B cell (primary cell): ENCODE measurements at regions not wholly inside any gene's neighbourhood (a gene's known extent, or its start where the extent isn't known, plus 50 kb on each side); places are given as distances from the start of the nearest gene placed in this dataset.
A peak's percentile ranks its signal among the peaks of the same experiment; 100 is the strongest.

Experiments used
- ATAC-seq: fragments of 200-7000 bp; cut with Tn5 transposase; one replicate; pipeline ENCODE4 v1.10.0; 2021; ENCODE audit warnings: low read depth, mild to moderate bottlenecking, moderate number of reproducible peaks, moderate library complexity
- CTCF ChIA-PET: fragments of 350-600 bp; sonication (Branson Sonifier 250); formaldehyde crosslinking; loops from one replicate; lab custom pipeline; 2021; ENCODE audit warnings: antibody characterized with exemption, inconsistent platforms; lab: Charles Lee
- POLR2A ChIA-PET: fragments of 350-600 bp; sonication (Branson Sonifier 250); formaldehyde crosslinking; loops from one replicate; lab custom pipeline; 2021; ENCODE audit warnings: antibody characterized with exemption; lab: Charles Lee
- DNase-seq: peaks from one replicate; pipeline ENCODE4 v3.0.0; 2013
- H2AFZ ChIP-seq: 2 replicates; pipeline ENCODE4 v1.6.1; 2012; ENCODE audit warnings: mild to moderate bottlenecking, low read depth, low read length; ENCODE audit not compliant: insufficient read depth, poor library complexity, severe bottlenecking
- H3K27ac ChIP-seq, 2 donors: 1 replicate in 1 of 2; 2 replicates in 1 of 2; pipeline ENCODE4 v1.5.1; 2012 to 2013; ENCODE audit warnings: low read length in 2 of 2, mild to moderate bottlenecking in 2 of 2, moderate library complexity in 1 of 2
- H3K27me3 ChIP-seq, 4 experiments: fragments of 200-600 bp in 1 of 4; sonication (generic) in 1 of 4; replicated peaks in 1 of 4; 1 replicate in 2 of 4; 2 replicates in 2 of 4; pipeline versions ENCODE4 v1.6.1 to v1.7.0; 2013 to 2016; ENCODE audit warnings: low read length in 3 of 4, mild to moderate bottlenecking in 2 of 4, mixed read lengths in 1 of 4, moderate library complexity in 1 of 4; ENCODE audit not compliant: insufficient read depth in 4 of 4, control insufficient read depth in 3 of 4; ENCODE audit errors: control extremely low read depth in 1 of 4
- H3K36me3 ChIP-seq, 2 experiments: replicated peaks in 1 of 2; 1 replicate in 1 of 2; 2 replicates in 1 of 2; pipeline versions ENCODE4 v1.6.1 to v1.7.1; 2013; ENCODE audit warnings: low read length in 1 of 2; ENCODE audit not compliant: insufficient read depth in 2 of 2, control insufficient read depth in 1 of 2; ENCODE audit errors: control extremely low read depth in 1 of 2, extremely low read depth in 1 of 2
- H3K4me1 ChIP-seq, 2 donors: fragments of 200-600 bp in 1 of 2; sonication (generic) in 1 of 2; 1 replicate in 1 of 2; 2 replicates in 1 of 2; pipeline versions ENCODE4 v1.5.1 to v1.6.1; 2013 to 2017; ENCODE audit warnings: low read length in 2 of 2; ENCODE audit not compliant: control insufficient read depth in 2 of 2, insufficient read depth in 2 of 2
- H3K4me2 ChIP-seq: replicated peaks from 2 replicates; pipeline ENCODE3; 2012; ENCODE audit warnings: mild to moderate bottlenecking, low read depth, low read length; ENCODE audit not compliant: poor library complexity, severe bottlenecking
- H3K4me3 ChIP-seq, 5 experiments: fragments of 200-600 bp in 1 of 5; sonication (generic) in 1 of 5; 1 replicate in 3 of 5; 2 replicates in 2 of 5; pipeline versions ENCODE4 v1.5.1 to v1.7.0; 2011 to 2016; ENCODE audit warnings: low read length in 4 of 5, mild to moderate bottlenecking in 4 of 5, low read depth in 2 of 5, control low read depth in 1 of 5, moderate library complexity in 1 of 5; ENCODE audit not compliant: insufficient read depth in 1 of 5; ENCODE audit errors: control extremely low read depth in 1 of 5, extremely low read depth in 1 of 5
- H3K79me2 ChIP-seq: fragments of 200-600 bp; sonication (generic); one replicate; pipeline ENCODE4 v1.6.0; 2016; ENCODE audit warnings: low read length; ENCODE audit not compliant: control insufficient read depth, insufficient read depth
- H3K9ac ChIP-seq: fragments of 200-600 bp; sonication (generic); 2 replicates; pipeline ENCODE4 v1.6.1; 2017; ENCODE audit warnings: mild to moderate bottlenecking, low read length, moderate library complexity
- H3K9me3 ChIP-seq, 3 donors: one replicate each; pipeline versions ENCODE4 v1.6.1 to v1.7.1; 2013; ENCODE audit warnings: low read length in 2 of 3; ENCODE audit not compliant: control insufficient read depth in 2 of 3, insufficient read depth in 1 of 3; ENCODE audit errors: control extremely low read depth in 1 of 3
- H4K20me1 ChIP-seq: 2 replicates; pipeline ENCODE4 v1.6.0; 2012; ENCODE audit warnings: mild to moderate bottlenecking, low read length; ENCODE audit not compliant: insufficient read depth, control insufficient read depth, poor library complexity, severe bottlenecking
- H3K27ac Mint-ChIP-seq: one replicate; pipeline ENCODE4 v1.8.0; 2021; ENCODE audit warnings: mixed read lengths
- H3K27me3 Mint-ChIP-seq: one replicate; pipeline ENCODE4 v1.8.0; 2021; ENCODE audit warnings: mixed read lengths
- H3K4me1 Mint-ChIP-seq: one replicate; pipeline ENCODE4 v1.8.0; 2021; ENCODE audit warnings: mixed read lengths
- H3K4me3 Mint-ChIP-seq: one replicate; pipeline ENCODE4 v1.8.0; 2021; ENCODE audit warnings: mixed read lengths
- H3K9me3 Mint-ChIP-seq: one replicate; pipeline ENCODE4 v1.8.0; 2022; ENCODE audit warnings: mixed read lengths; ENCODE audit not compliant: insufficient read depth
- EZH2 ChIP-seq: IDR thresholded peaks from 2 replicates; pipeline ENCODE4 v1.6.1; 2012; ENCODE audit warnings: borderline replicate concordance, low read depth, mild to moderate bottlenecking, moderate library complexity, low read length; ENCODE audit not compliant: insufficient read depth, poor library complexity, severe bottlenecking
- WGBS: methylation state at CpG from one replicate; pipeline ENCODE4 v1.1.5; 2013; ENCODE audit warnings: missing lambda C conversion rate; ENCODE audit not compliant: insufficient coverage; 5-methylcytosine and 5-hydroxymethylcytosine counted together
- intact Hi-C: fragments of 100-400 bp; cut with micrococcal nuclease; formaldehyde crosslinking; loops from one replicate; pipeline ENCODE4 v1.10.0; 2022
- TF ChIP-seq, protein P1 (sequence below): fragments of 200-600 bp; IDR thresholded peaks from one replicate; pipeline ENCODE4 v1.8.0; 2022; ENCODE audit warnings: antibody characterized with exemption, mild to moderate bottlenecking

GRCh38 chr13:80040196-80040980, 300.5 kb downstream of the SPRY2 start:
- H3K9me3 ChIP-seq = no peaks in the 10 kb centered on the region
- H3K27ac Mint-ChIP-seq = no peak overlapping the region
- intact Hi-C loops = loop anchor here (10.0 kb wide), 1 partner anchor 226 kb away; no protein-coding TSS in a partner anchor
- no peak overlapping the region for H3K9ac ChIP-seq
- no peaks in the 10 kb centered on the region for H3K27me3 Mint-ChIP-seq
- H3K4me1 ChIP-seq = peaks cover 28 to 31% of the 10 kb centered on the region in 2 donors
- no peak overlapping the region for H3K27ac ChIP-seq
- no CpG with 5 or more reads among the region's 4 CpGs for WGBS
- TF ChIP-seq, protein P1, sequence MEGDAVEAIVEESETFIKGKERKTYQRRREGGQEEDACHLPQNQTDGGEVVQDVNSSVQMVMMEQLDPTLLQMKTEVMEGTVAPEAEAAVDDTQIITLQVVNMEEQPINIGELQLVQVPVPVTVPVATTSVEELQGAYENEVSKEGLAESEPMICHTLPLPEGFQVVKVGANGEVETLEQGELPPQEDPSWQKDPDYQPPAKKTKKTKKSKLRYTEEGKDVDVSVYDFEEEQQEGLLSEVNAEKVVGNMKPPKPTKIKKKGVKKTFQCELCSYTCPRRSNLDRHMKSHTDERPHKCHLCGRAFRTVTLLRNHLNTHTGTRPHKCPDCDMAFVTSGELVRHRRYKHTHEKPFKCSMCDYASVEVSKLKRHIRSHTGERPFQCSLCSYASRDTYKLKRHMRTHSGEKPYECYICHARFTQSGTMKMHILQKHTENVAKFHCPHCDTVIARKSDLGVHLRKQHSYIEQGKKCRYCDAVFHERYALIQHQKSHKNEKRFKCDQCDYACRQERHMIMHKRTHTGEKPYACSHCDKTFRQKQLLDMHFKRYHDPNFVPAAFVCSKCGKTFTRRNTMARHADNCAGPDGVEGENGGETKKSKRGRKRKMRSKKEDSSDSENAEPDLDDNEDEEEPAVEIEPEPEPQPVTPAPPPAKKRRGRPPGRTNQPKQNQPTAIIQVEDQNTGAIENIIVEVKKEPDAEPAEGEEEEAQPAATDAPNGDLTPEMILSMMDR = no peak
- no peak for TF ChIP-seq EZH2
- no peaks in the 10 kb centered on the region for H3K9me3 Mint-ChIP-seq
- DNase-seq (no peak), ATAC-seq (no peak)
- H3K4me2 ChIP-seq = no peak overlapping the region
- no peaks in the 10 kb centered on the region for H3K36me3 ChIP-seq
- POLR2A ChIA-PET = no interaction called here
- CTCF ChIA-PET = no interaction called here
- no peaks in the 10 kb centered on the region for H3K27me3 ChIP-seq
- H2AFZ ChIP-seq = no peak overlapping the region
- H3K4me3 Mint-ChIP-seq = no peak overlapping the region
- no peak overlapping the region for H3K4me3 ChIP-seq
- H4K20me1 ChIP-seq = no peaks in the 10 kb centered on the region
- H3K79me2 ChIP-seq = no peaks in the 10 kb centered on the region
- peaks cover 32% of the 10 kb centered on the region for H3K4me1 Mint-ChIP-seq

GRCh38 chr13:80039000-80039399, 301.9 kb downstream of the SPRY2 start:
- DNase-seq (peak; percentile 53), ATAC-seq (peak; percentile 63)
- CTCF ChIA-PET = no interaction called here
- Mint-ChIP-seq H3K27ac (peak overlapping the region; percentile 60), H3K4me3 (peak overlapping the region; percentile 26), H3K4me1 (peaks cover 32% of the 10 kb centered on the region), H3K27me3 (no peaks in the 10 kb centered on the region), H3K9me3 (no peaks in the 10 kb centered on the region)
- Histone ChIP-seq H3K36me3 (no peaks in the 10 kb centered on the region), H3K79me2 (no peaks in the 10 kb centered on the region), H2AFZ (no peak overlapping the region), H3K27ac (no peak overlapping the region), H4K20me1 (no peaks in the 10 kb centered on the region), H3K9ac (no peak overlapping the region), H3K4me2 (peak overlapping the region; percentile 27), H3K4me3 (no peak overlapping the region), H3K9me3 (no peaks in the 10 kb centered on the region), H3K27me3 (no peaks in the 10 kb centered on the region), H3K4me1 (peaks cover 28 to 31% of the 10 kb centered on the region in 2 donors)
- no CpG with 5 or more reads among the region's 1 CpG for WGBS
- intact Hi-C loops = no loop called here
- TF ChIP-seq EZH2 = no peak
- TF ChIP-seq, protein P1 = no peak
- POLR2A ChIA-PET = no interaction called here
